Left renal cortex interstitium (tissue), 4 donors: ENCODE measurements at regions not wholly inside any gene's neighbourhood (a gene's known extent, or its start where the extent isn't known, plus 50 kb on each side); places are given as distances from the start of the nearest gene placed in this dataset.
"Not testable (repeated sequence)": the region's sequence is repeated elsewhere in the genome, so short reads cannot be mapped to it uniquely, and the experiment has no call there.

Source experiments
- DNase-seq, 4 donors: peaks; one replicate each; pipeline ENCODE4 v3.0.0-alpha.2; 2013; ENCODE audit warnings: low read depth in 4 of 4, low spot score in 2 of 4, missing footprints in 1 of 4

- no peak for DNase-seq
Observed at GRCh38 chr4:184282895-184283654, 65.4 kb upstream of the ENPP6 start.

DNA sequence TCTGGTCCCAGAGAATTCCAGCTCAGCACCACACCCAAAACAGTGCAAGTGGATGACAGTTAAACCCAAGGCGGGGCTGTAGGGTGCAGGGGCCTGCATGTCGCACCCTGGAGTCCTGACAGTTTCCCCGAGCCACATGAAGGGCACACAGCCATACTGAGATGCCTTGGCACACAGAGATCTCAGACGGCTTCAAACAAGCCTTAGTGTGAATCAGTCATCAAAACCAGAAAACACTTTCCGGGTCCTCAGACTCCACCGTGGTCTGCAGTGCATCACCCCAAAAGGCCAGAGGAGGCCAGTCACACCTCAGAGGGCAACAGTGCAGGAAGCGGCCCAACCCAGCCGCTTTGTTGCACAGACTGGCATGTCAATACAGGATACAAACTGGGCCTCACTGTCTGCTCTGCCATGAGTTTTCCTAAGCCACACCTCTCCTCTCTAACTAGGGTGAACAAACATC lies 64.6 kb upstream of the ENPP6 start:
- no peak for DNase-seq

DNA sequence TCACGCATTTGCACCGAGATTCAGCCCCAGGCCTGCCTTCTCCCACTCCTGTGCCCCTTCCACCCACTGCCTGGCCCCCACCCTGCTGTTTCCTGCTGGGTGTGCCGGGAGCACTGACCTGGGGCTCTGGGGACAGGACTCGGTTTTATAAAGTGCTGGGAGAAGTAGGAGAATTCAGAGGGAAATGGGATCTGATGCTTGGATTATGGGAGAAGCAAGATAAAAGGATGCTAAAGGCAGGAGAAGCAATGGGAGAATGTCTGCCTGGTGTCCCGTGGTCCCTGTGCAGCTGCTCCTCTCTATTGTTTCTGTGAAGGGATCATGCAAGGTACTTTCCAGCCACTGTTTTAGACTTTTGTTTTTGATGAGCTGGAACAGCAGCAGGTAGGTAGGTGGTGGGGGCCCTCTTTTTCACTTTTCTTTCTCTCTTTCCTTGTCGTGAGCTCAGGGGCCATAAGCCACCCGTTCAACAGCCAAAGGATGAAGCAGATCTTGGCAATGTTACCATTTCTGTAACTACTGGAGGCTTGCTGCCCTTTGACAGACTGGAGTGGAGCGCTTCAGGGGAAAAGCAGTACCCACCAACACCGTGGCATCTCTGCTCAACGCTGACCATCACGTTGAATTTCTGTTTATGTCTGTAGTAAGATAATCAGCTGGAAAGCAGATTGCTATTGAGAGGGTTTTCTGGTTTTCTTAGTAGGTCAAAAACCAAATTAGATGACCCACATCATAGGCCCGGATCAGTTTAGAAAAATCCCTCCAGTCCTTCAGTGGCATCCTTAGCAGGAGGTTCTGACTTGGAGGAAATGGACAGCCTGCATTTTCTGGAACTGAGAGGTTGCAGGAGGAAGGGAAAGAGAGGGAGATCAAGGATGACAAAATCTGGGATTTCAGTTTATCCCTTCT lies 63.8 kb upstream of the ENPP6 start:
- no peak for DNase-seq

- DNase-seq, result no peak
Observed at GRCh38 chr4:184280591-184281071, 63.0 kb upstream of the ENPP6 start.

DNA sequence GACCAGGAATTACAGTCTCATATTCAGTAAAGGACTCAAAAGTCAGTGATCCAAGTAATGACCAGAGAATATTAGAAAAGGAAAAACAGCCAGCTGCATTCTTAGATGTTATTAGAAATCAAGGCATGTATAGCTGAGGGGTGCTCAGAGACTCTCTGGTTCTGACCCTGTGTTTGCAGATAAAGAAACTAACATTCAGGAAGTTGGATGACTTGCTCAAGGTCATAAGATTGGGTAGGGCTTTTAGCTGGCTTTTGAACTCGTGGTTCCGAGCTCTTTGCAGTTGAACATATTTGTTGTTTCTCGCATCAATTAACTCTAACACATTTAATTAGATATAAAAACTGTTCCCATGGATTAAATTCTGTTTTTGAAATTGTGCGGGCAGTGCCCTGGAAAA lies 62.5 kb upstream of the ENPP6 start:
- no peak for DNase-seq

GRCh38 chr4:184279496-184280061 lies 61.9 kb upstream of the ENPP6 start:
- DNase-seq, result no peak

DNA sequence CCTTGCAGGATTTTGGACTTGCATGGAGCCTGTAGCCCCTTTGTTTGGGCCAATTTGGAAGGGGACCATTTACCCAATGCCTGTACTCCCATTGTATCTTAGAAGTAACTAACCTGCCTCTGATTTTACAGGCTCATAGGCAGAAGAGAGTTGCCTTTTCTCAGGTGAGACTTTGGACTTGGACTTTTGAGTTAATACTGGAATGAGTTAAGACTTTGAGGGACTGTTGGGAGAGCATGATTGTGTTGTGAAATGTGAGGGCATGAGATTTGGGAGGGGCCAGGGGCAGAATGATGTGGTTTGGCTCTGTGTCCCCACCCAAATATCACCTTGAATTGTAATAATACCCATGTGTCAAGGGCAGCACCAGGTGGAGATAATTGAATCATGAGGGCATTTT lies 60.1 kb upstream of the ENPP6 start:
- DNase-seq, result not testable (repeated sequence)

- DNase-seq, result not testable (repeated sequence)
Observed at GRCh38 chr4:184277010-184277409, 59.3 kb upstream of the ENPP6 start.

DNA sequence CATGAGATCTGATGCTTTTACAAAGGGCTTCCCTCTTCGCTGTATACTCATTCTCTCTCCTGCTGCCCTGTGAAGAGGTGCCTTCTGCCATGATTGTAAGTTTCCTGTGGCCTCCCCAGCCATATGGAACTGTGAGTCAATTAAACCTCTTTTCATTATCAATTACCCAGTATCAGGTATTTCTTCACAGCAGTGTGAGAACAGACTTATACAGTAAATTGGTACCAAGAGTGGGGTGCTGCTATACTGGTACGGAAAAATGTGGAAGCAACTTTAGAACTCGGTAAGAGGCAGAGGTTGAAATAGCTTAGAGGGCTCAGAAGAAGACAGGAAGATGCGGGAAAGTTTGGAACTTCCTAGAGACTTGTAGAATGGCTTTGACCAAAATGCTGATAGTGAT lies 58.7 kb upstream of the ENPP6 start:
- not testable (repeated sequence) for DNase-seq

GRCh38 chr4:184275766-184276165 lies 58.1 kb upstream of the ENPP6 start:
- DNase-seq, result no peak

DNA sequence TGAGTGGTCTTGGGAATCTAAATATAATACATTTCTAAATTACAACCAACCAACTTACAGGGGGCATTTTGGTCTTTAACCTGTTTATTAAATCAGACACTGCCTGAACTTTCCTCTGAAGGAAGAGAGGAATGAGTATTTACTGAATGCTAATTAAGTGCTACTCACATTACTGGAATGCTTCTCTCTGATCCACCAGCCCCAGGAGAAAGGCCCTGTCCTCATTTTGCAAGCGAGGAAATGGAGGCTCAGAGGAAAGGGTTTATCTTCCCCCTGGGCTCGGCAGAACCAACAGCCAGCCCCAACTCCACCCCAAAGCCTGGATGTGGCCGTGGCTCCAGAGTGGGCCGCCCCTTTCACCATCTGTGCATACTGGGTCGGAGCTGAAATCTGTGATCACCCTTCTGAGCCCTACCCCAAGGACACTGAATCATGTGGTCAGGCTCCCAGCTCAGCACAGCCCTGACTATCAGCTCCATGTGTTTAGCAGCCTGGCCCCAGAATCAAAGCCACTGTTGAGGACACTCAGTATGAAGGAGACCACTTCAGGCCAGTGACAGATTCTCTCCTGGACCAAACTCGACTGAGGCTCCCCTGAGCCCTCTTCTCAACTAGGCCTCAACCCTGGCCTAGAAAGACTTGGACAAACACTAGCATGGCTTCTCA lies 56.7 kb upstream of the ENPP6 start:
- DNase-seq, result no peak

GRCh38 chr4:184273166-184274147 lies 55.8 kb upstream of the ENPP6 start:
- no peak for DNase-seq

- DNase-seq, result no peak
Observed at GRCh38 chr4:184270808-184271413, 53.2 kb upstream of the ENPP6 start.

DNA sequence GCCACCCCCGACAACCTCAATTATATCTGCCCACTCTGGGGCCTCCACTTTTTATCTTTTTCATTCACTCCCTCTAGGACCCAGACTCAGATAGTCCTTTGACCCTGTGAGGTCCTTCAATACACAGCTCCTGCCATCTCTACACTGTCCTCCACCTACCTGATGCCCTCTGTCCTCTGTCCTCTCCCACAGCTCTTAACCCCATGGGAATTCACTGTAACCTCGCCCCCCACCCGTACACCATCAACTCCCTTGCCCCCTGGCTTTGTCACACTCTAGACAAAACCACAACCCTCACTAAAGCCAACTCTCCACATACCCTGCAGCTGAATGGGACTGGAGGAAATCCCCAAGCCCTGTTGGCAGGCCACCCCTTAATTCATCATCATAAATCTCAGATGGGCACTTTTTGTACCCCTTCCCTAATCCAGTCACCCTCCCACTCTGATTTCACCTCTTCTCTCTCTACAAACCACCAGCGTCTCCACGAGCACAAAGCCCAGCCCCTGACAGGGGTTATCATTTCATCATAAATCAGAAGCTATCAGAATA lies 52.3 kb upstream of the ENPP6 start:
- DNase-seq, result no peak

GRCh38 chr4:184268584-184269160 lies 51.0 kb upstream of the ENPP6 start:
- no peak for DNase-seq

DNA sequence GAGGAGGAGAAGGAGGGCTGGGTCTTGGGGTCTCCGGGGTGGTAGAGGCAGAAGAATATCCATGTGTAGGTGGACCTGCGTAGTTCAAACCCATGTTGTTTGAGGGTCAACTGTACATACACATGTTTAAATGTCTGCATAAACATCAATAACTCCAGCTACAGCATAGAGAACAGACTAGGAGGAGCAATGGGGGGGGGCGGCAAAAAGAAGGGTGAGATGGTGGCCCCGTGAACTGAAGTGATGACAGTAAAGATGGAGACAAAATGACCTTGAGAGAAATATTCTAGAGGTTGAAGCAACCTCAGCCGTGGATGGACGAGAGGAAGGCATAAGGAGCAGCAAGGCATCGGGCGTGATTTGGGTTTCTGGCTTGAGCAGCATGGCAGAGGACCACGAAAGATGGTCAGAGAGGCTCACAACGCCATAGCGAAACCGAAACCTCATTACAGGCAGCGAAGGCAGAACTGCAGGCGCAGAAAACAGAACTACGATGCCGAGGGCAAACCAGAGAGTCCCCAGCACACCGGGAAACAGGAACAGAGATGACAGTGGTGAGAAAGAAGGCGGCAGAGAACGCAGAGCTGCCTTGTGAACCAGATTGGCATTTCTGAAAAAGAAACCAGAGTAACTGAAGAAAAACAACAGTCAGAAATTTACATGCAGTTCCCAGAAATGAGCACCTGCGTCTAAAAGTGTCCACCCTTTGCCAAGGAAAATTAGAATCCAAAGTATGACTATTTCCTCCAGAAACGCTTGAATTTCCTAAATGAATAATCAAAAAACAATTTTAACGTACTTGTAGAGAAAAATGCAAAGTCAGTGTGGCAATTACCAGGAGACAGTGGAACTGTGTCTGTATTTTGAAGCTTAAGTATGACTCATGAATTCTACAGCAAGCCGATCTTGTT lies 50.3 kb upstream of the ENPP6 start:
- DNase-seq, result no peak
